ENCODE measurements at regions not wholly inside any gene's neighbourhood (a gene's known extent, or its start where the extent isn't known, plus 50 kb on each side); places are given as distances from the start of the nearest gene placed in this dataset.
"Not testable (repeated sequence)": the region's sequence is repeated elsewhere in the genome, so short reads cannot be mapped to it uniquely, and the experiment has no call there.

DNA sequence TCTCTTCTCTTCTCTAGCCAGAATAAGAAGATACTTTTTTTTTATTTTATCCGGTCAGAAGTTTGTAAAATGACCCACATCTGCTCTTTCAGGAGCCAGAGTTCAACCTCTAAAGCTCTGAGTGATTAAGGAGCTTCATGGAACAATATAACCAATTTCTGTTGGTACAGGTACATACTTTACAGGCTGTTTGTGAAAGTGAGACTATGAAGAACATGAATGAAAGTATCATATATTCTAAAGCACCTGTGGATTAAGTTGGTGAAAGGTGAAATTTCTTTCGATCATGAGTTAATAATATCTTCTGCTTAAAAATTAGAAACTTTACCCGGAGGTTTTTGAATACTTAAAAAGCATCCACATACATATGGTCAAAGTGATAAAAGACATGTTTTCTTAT is 65.2 kb downstream of the DMRT2 start:
- DNase-seq, result no peak

DNA sequence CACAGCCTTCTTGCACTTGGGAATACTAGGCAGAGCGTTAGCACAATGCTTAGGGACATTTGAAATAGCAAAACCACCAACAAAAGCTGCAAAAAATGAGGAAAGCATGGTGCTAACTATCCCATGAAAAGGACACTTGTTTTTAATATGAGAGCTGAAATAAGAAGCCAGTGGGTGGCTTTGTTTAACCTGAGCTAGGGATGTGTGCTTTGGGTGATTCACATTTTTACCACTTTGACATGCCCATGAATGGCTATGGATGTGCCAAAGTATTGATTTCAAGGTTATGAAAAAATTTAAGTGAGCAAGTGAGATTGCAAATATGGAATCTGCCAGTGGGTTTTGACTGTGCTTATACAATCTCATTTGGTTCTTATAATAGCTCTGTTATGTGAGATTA is 67.3 kb downstream of the DMRT2 start:
- DNase-seq, result no peak

DNA sequence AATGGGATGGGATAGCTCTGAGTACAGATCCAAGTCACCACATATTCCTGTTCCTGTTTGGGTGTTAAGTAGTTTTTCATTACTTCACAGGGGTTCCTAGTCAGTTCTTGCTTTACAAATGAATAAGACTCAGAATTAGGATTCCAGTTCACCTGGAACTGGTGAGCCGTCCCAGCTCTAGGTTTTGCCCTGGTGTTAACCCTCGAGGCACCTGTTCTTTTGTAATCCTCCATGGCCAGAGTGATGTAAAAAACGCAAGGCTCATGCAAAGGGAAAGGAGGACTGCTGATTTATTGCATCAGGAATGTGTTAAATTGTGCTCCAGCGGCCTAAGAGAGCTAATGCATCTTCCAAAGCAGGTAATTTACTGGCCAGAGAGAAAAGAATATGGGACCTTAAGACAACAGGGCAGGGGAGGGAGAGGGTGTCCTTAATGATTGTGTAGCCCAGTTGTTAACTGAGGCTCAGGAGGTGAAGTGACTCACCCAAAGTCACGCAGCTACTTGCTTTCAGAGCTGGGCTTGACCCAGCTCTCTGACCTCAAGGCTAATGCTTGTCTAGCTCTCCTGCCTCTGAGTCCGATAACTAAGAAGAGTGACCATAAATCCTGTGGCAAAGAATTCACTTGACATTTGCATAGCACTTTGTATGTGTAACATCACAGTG is 70.5 kb downstream of the DMRT2 start:
- DNase-seq, result no peak

DNA sequence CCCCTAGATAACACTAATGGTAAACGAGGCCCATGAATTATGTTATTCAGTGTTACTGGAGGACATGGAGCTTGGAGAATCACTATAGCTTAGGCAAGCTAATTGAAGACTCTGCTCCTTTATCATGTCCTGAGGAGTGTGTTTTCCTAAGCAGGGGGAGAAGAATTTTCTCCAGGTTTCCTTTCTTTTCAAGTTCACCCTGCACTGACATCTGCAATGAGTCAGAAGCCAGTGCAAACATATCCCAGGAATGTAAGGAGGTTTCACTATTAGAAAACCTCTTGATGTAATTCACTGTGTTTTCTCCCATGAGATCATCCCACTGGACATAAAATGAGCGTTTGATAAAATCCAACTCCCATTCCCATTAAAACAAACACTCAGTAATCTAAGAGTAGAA is 75.6 kb downstream of the DMRT2 start:
- no peak for DNase-seq

DNA sequence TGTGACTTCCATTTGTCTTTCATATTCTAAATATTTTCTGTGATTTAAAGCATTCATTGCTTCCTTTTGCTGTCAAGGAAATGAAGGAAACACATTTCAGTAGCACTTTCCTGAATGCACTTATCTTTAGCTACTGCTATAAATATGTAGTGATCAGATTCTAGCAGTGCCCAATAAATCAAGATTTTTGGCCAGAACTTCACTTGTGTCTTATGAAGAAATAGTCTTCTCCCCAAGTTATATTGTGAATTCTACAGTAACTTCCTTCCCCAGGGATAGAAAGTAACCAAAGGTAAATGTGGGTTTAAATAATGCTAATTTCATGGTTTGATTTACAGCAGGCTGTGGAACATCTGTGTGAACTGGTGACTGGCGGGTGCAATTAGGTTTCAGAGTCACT is 77.9 kb downstream of the DMRT2 start:
- no peak for DNase-seq

DNA sequence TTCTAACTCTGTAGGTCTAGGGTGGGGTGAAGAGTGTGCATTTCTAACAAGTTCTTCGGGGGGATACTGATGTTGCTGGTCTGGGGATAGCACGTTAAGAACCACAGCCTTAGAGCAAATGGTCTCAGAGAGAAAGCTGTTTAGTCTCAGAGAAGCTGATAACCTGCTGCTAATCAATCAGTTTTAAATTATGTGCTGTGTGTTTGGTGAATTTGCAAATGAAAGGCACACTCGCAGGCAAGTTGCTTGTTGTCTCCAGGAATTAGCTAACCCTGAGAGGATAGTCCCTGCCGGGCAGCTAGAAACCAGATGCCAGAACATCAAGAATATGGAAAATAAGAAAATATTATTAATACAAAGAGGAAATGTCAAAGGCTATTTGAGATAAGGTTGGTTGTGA is 79.2 kb downstream of the DMRT2 start:
- no peak for DNase-seq

DNA sequence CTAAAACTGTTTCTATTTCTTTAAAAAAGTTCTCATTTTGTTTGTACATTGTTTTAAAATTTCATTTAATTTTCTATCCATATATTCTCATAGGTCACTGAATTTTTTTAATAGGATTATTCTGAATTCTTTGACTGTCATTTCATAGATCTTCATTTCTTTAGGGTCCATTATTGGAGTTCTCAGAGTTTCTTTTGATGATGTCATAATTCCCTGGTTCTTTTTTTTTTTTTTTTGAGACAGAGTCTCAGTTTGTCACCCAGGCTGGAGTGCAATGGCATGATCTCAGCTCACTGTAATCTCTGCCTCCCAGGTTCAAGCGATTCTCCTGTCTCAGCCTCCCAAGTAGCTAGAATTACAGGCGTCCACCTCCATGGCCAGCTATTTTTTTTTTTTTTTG is 89.9 kb downstream of the DMRT2 start:
- DNase-seq, result no peak

DNA sequence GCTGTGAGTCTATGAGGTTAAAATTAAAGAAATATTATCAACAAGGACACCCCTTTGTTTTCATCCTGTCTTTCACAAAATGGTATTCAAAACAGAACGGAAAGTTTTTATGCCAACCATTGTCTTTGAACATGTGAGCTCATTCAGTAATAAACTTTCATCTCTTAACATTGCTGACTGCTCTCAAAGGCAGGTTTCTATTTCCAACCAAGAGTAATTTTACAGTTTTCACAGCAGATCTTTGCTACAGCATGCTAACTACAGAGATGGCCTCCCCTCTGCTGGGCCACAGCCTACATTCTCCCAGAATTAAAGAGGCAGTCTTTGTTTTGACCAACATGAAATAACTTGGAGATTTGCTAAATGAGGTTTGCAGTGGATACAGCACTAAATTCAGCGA is 101.5 kb downstream of the DMRT2 start:
- no peak for DNase-seq

DNA sequence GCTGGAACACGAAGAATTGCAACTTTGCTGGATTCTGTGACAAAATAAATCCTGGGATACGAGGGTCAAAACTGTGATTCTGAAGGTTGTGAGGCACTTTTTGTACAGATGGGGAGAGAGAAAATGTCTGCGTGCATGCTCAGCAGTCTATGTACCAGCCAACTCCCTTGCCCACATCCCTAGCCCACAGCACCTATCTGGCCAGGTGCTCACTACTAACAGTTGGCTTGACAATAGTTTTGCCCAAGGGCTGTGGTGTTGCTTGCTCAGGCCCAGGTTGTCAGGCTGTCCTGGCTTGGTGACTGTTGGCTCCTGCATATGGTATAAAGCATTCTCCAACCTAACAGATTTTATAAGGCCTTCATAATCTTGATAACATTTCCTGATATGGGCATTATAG is 102.0 kb downstream of the DMRT2 start:
- no peak for DNase-seq

DNA sequence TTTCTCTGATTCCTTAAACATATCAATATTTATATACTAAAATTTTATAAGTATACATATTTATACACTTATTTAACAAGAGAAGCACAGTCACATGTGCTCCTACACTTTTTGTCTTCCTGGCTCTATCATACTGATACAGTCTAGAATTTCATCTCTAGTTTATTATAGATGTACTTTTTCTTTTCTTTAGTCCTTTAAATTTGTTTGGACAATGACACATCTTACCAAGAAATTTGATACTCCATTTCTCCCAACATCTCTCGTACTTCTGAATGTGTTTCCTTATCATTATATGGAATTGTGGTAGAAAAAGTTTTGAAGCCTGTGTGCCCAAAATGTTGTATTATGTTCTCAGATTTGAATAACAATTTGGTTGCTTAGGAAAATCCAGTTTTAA is 104.6 kb downstream of the DMRT2 start:
- no peak for DNase-seq

DNA sequence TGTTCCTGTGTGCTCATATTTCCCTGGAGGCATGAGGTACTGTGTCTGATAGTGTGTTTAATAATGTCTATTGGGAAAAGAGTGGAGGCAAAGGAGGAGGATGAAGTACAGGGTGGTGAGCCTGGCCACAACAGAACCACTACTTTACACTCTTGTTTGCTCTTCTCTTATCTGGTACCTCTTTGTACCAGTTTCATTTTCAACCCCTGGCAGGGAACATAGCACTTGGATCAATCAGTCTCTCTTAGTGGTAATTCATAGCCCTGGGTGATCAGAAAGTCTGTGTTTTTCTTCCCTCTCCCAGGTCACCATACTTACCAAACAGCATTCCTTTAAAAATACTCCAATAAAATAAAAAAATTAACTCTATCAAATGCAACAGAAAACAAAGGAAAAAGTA is 105.4 kb downstream of the DMRT2 start:
- no peak for DNase-seq

DNA sequence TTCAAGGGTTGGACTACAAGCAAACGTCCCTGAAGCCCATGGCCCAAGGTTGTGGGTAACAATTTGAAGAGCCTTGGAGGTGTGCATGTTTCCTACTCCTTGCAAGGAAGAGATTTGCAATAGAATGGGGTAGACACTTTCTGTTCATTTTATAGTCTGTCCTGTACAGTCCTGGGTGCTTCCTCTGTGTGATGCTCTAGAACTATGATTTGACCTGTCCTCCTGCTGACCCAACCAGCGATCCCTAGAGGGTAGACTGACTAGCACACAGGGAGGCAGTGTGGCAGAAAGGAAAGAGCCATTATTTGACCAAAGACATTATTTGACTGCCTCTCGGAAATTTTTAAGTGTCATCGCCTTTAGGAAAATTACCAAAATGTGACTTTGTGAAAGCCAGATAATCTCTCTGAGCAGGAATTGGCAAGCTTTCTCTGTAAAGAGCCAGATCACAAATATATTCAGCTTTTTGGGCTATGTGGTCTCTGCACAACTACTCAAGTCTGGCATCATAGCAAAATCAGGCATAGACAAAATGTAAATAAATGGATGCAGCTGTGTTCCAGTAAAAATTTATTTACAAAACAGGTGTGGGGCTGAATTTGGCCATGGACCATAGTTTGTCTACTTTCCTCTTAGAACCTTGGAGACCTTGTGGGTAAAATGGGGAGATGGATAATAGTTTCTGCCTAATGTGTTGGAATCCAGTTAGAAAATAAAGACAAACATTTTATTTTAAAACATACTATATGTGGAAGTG is 106.8 kb downstream of the DMRT2 start:
- DNase-seq, result no peak

DNA sequence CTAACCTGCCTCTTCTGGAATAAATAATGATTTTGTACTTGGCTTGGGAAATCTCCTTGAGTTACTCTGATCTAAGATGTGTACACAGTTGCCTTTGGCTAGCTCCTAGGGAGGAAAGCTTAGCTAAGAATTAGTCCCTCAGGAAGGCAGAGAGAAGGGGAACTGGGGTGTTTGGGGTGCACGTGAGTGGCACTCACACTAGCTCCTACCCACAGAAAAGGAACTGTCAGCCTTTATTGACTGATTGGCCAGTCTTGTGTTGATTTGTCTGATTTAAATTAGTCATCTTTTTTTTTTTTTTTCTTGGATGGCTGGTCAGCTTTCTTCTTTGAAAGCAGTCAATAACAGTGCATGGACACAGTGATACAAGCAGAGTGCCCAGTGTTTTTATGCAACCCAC is 107.7 kb downstream of the DMRT2 start:
- no peak for DNase-seq

DNA sequence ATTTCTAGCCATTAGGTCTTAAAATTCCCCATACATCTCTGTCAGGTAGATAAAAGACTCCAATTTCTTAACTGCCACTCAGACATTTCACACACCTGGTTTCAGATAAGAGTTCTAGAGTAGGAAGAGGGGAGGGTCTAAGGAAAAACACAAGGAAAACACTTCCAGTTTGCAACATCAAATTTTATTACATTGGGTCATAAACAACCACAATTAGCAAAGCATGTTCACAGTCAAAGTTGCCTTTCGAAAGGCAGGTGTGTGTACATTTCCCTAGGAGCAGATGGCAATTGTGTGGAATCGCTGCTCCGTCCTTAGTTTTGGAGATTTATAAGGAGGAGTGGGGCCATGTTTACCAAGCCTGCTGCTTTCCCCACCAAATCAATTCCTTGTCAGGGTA is 120.8 kb downstream of the DMRT2 start:
- no peak for DNase-seq

DNA sequence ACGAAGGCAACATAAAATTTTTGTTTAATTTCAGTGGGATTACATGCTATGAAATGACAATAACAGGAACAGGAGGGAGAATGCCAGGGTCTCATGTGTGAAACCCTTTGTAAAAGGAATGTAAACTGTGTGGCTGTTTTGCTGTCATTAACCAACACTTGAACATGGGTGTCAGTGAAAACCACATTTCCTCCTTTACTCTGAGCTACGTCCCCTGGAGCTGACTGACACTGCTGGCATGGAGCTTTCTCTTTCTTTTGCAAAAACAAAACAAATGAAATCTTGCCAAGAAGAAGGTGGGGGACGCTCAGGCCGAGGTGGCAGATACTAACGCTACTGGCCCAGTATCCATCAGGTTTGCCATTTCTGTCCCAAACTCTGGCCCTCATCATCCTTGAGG is 121.4 kb downstream of the DMRT2 start:
- no peak for DNase-seq

DNA sequence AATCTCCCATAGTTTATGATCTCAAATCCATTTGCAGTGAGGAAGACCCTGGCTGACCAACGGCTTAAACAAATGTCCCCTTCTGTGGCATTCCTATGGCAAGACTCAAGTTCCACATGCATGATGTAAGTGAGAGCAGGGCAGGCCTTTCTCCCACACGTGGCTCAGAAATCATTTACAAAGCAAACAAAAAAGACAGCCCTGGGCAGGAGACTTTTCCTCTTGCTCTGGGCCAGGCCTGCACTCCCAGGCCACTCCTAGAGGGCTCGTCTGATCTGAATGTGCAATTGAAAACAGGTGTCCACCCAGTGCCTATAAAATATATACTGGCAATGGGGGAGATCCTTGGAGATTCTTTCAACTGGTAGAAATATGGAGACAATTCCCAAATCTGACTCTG is 123.1 kb downstream of the DMRT2 start:
- no peak for DNase-seq

DNA sequence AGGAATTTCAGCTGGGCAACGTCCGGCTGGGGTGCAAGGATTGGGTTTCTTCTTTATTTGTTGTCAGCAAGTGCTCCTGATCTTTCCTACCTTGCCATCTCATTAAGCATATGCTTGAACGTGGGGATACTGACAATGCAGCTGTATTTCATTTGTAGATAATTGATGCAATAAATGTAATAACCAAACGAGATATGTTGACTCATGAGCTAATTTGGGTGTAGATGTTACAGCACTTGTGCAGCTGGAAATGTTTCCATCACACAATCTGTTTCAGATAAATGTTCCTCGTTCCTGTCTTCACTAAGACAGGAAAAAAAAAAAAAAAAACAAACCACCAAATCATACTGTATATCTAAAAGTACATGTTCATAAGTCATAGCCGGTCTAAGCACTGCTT is 123.8 kb downstream of the DMRT2 start:
- DNase-seq, result no peak

DNA sequence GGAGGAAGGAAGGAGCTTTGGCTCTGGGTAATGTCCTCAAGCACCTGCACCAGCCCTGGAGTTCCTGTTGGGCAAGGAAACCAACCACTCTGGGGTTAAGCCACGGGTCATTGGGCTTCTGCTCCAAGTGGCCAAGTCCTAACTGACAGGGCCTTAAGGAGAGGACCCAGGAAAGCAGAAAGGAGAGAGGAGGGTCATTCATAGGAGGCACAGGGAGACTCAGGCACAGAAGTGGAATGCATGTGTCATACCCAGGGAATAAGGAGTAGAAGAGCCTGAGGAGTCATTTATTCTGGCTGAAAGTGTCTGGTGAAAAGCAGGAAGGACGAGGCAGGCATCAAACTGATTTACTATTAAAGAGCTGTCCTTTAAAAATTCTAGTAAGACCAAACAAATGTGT is 129.2 kb downstream of the DMRT2 start:
- no peak for DNase-seq

DNA sequence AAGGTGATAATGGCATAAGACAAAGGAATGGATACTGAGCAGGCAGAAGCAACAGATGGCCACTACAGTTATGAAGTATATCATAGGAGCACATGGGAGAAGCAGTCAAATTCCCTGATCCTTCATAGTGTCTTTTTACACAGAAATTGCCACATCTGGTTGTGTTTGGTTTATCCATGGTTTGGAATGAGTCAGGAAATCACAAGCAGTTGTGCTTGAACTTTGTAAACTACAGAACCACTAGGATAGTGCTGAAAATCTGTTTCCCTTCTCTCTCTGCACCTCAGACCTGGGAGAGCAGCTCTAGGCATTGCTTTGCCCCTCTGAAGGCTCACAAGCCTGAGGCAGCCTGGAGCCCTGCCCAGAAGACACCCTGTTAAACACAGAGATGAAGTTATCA is 134.0 kb downstream of the DMRT2 start:
- no peak for DNase-seq

DNA sequence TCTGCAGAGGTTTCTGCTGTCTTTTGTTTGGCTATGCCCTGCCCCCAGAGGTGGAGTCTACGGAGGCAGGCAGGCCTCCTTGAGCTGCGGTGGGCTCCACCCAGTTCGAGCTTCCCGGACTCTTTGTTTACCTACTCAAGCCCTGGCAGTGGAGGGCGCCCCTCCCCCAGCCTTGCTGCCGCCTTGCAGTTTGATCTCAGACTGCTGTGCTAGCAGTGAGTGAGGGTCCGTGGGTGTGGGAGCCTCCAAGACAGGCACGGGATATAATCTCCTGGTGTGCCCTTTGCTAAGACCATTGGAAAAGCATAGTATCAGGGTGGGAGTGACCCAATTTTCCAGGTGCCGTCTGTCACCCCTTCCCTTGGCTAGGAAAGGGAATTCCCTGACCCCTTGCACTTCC is 137.0 kb downstream of the DMRT2 start:
- DNase-seq, result not testable (repeated sequence)

DNA sequence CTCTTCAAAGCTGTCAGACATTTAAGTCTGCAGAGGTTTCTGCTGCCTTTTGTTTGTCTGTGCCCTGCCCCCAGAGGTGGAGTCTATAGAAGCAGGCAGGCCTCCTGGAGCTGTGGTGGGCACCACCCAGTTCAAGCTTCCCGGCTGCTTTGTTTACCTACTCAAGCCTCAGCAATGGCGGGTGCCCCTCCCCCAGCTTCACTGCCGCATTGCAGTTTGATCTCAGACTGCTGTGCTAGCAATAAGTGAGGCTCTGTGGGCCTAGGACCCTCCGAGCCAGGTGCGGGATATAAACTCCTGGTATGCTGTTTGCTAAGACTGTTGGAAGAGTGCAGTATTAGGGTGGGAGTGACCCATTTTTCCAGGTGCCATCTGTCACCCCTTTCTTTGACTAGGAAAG is 145.5 kb downstream of the DMRT2 start:
- DNase-seq, result not testable (repeated sequence)

DNA sequence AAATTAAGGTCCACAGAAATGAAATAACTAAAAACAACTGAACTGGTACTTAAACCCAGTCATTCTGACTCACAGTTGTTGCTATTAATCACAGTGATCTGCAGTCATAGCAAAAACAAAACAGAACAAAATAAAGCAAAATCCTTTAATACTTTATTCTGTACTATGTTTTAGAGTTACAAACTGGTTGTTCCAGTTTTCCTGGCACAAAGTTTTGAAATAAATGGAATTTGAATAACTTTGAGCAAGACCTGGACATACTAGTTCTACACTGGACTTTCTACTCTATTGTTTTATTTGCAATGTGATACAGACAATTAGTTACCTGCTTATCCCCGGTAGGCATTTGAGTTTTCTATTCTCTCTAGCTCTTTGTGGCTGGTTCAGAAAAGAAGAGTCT is 147.9 kb downstream of the DMRT2 start:
- DNase-seq, result no peak

DNA sequence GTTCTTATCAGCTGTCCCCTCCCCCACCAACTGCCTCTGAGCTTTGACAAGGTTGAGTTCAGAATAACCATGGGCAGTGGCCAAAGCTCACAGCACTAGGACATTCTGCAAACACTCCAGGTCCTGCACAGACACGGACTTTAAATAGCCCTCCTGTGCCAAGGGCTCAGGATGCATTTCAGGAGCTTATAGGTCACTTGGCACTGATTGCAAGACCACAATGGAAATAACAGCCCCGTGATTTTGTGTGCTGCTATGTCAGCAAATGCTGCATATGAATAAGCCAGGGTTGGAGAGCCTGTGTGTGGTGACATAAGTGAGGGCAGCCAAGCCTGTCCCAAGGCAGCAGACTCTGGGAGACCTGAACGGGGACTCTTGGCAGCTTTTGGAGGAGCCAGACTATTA is 150.7 kb downstream of the DMRT2 start:
- no peak for DNase-seq

DNA sequence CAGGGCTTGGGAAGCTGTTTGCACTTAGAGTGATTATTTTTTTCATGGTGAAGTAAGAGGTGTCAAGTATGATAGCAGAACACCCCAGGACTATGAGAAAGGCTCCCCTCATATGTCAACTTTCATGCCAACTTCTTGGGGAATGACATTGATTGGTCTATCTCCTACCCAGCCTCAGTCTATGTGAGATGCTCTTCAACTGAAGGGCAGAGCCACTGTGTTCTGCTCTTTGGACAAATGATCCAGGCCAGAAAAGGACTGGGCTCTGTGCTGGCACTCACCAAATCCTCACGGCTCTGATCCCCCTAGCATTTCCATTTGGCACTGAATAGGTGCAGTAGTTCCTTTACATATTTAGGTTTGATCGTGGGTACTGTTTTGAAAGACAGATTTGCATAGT is 151.1 kb downstream of the DMRT2 start:
- DNase-seq, result no peak

DNA sequence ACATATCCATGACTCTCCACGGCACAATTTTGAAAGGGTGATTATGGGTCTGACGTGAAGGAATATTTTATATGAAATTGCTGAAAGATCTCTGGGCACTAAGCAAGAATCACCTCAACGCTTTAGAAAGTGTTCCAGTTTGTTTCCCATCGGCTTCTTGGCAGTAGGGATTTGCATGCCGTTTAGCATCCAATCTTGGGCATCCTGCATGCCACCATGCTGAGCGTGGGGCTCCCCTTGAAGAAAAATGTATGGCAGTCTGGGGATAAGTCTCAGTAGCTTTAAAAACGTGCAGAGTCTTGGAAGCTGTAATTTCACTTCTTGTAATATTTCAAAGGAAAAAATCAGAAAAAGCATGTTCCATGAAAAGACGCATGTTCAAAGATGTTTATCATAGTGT is 151.7 kb downstream of the DMRT2 start:
- no peak for DNase-seq
